GM21423 (cell line): ENCODE measurements at regions not wholly inside any gene's neighbourhood (a gene's known extent, or its start where the extent isn't known, plus 50 kb on each side); places are given as distances from the start of the nearest gene placed in this dataset.

ENCODE experiments used
- ATAC-seq: cut with Tn5 transposase; IDR thresholded peaks from one replicate; pipeline ENCODE4 v1.9.1; 2021; ENCODE audit warnings: mild to moderate bottlenecking, moderate library complexity; ENCODE audit not compliant: unreplicated experiment

- no peak for ATAC-seq
Observed at GRCh38 chr5:105034401-105034763, 1471.8 kb upstream of the NUDT12 start.

GRCh38 chr5:105033637-105034400 lies 1471.2 kb upstream of the NUDT12 start:
- no peak for ATAC-seq

GRCh38 chr5:105032917-105033316 lies 1470.3 kb upstream of the NUDT12 start:
- ATAC-seq: no peak

- no peak for ATAC-seq
Observed at GRCh38 chr5:105030153-105030552, 1467.6 kb upstream of the NUDT12 start.

GRCh38 chr5:105015098-105015497 lies 1452.5 kb upstream of the NUDT12 start:
- no peak for ATAC-seq

GRCh38 chr5:104998572-104998971 lies 1436.0 kb upstream of the NUDT12 start:
- no peak for ATAC-seq

GRCh38 chr5:104998169-104998568 lies 1435.6 kb upstream of the NUDT12 start:
- ATAC-seq: no peak

GRCh38 chr5:104987074-104987473 lies 1424.5 kb upstream of the NUDT12 start:
- no peak for ATAC-seq

- no peak for ATAC-seq
Observed at GRCh38 chr5:104977529-104977928, 1414.9 kb upstream of the NUDT12 start.

- no peak for ATAC-seq
Observed at GRCh38 chr5:104967806-104968410, 1405.3 kb upstream of the NUDT12 start.

GRCh38 chr5:104965006-104965405 lies 1402.4 kb upstream of the NUDT12 start:
- ATAC-seq: no peak

- ATAC-seq: no peak
Observed at GRCh38 chr5:104955479-104955878, 1392.9 kb upstream of the NUDT12 start.

GRCh38 chr5:104952876-104953275 lies 1390.3 kb upstream of the NUDT12 start:
- ATAC-seq: no peak

- ATAC-seq: no peak
Observed at GRCh38 chr5:104951829-104952228, 1389.2 kb upstream of the NUDT12 start.

- ATAC-seq: no peak
Observed at GRCh38 chr5:104947076-104947475, 1384.5 kb upstream of the NUDT12 start.

- no peak for ATAC-seq
Observed at GRCh38 chr5:104942735-104943134, 1380.1 kb upstream of the NUDT12 start.

GRCh38 chr5:104941030-104941645 lies 1378.5 kb upstream of the NUDT12 start:
- no peak for ATAC-seq

GRCh38 chr5:104937598-104937997 lies 1375.0 kb upstream of the NUDT12 start:
- ATAC-seq: no peak

- ATAC-seq: no peak
Observed at GRCh38 chr5:104932431-104932830, 1369.8 kb upstream of the NUDT12 start.

- ATAC-seq: no peak
Observed at GRCh38 chr5:104928906-104929520, 1366.4 kb upstream of the NUDT12 start.

GRCh38 chr5:104915226-104915625 lies 1352.6 kb upstream of the NUDT12 start:
- no peak for ATAC-seq

GRCh38 chr5:104914536-104915070 lies 1352.0 kb upstream of the NUDT12 start:
- no peak for ATAC-seq
